ENCODE measurements at regions not wholly inside any gene's neighbourhood (a gene's known extent, or its start where the extent isn't known, plus 50 kb on each side); places are given as distances from the start of the nearest gene placed in this dataset.

- DNase-seq = no peak
- H3K9me3 ChIP-seq = no peaks in the 10 kb centered on the region
- TF ChIP-seq CTCF (IDR thresholded peaks at IDR 0.05) = no peak
- TF ChIP-seq POLR2A (IDR thresholded peaks at IDR 0.05) = no peak
- H3K36me3 ChIP-seq = no peaks in the 10 kb centered on the region
- H3K27ac ChIP-seq = no peak overlapping the region
- no peak overlapping the region for H3K4me3 ChIP-seq
- no peaks in the 10 kb centered on the region for H3K4me1 ChIP-seq
- H3K27me3 ChIP-seq = no peaks in the 10 kb centered on the region
These were observed 421.6 kb upstream of the CBLB start for GRCh38 chr3:106290304-106290997.

GRCh38 chr3:106293161-106293560 lies 424.3 kb upstream of the CBLB start:
- no peaks in the 10 kb centered on the region for H3K36me3 ChIP-seq
- no peak for DNase-seq
- no peak overlapping the region for H3K27ac ChIP-seq
- H3K4me3 ChIP-seq = no peak overlapping the region
- H3K4me1 ChIP-seq = no peaks in the 10 kb centered on the region
- H3K9me3 ChIP-seq = no peaks in the 10 kb centered on the region
- no peak for TF ChIP-seq POLR2A (IDR thresholded peaks at IDR 0.05)
- H3K27me3 ChIP-seq = no peaks in the 10 kb centered on the region

- no peak overlapping the region for H3K4me3 ChIP-seq
- H3K27me3 ChIP-seq = no peaks in the 10 kb centered on the region
- no peak for DNase-seq
- no peak for TF ChIP-seq CTCF (IDR thresholded peaks at IDR 0.05)
- no peaks in the 10 kb centered on the region for H3K4me1 ChIP-seq
- H3K36me3 ChIP-seq = no peaks in the 10 kb centered on the region
- no peak overlapping the region for H3K27ac ChIP-seq
- no peaks in the 10 kb centered on the region for H3K9me3 ChIP-seq
These were observed 425.3 kb upstream of the CBLB start for GRCh38 chr3:106294121-106294520.

GRCh38 chr3:106296062-106296461 lies 427.2 kb upstream of the CBLB start:
- Histone ChIP-seq H3K9me3 (no peaks in the 10 kb centered on the region), H3K36me3 (no peaks in the 10 kb centered on the region), H3K4me3 (no peak overlapping the region), H3K4me1 (no peaks in the 10 kb centered on the region), H3K27me3 (no peaks in the 10 kb centered on the region), H3K27ac (no peak overlapping the region)
- TF ChIP-seq CTCF (IDR thresholded peaks at IDR 0.05) = no peak
- TF ChIP-seq POLR2A (IDR thresholded peaks at IDR 0.05) = no peak
- no peak for DNase-seq

- H3K27me3 ChIP-seq = no peaks in the 10 kb centered on the region
- H3K27ac ChIP-seq = no peak overlapping the region
- DNase-seq = no peak
- no peak for TF ChIP-seq POLR2A (IDR thresholded peaks at IDR 0.05)
- no peak for TF ChIP-seq CTCF (IDR thresholded peaks at IDR 0.05)
- no peaks in the 10 kb centered on the region for H3K9me3 ChIP-seq
- no peaks in the 10 kb centered on the region for H3K4me1 ChIP-seq
- no peak overlapping the region for H3K4me3 ChIP-seq
- no peaks in the 10 kb centered on the region for H3K36me3 ChIP-seq
These were observed 430.7 kb upstream of the CBLB start for GRCh38 chr3:106299300-106300098.

GRCh38 chr3:106302451-106303221 lies 433.8 kb upstream of the CBLB start:
- H3K4me1 ChIP-seq = no peaks in the 10 kb centered on the region
- no peak overlapping the region for H3K27ac ChIP-seq
- DNase-seq = no peak
- TF ChIP-seq CTCF (IDR thresholded peaks at IDR 0.05) (no peak), POLR2A (IDR thresholded peaks at IDR 0.05) (no peak)
- H3K9me3 ChIP-seq = no peaks in the 10 kb centered on the region
- no peaks in the 10 kb centered on the region for H3K36me3 ChIP-seq
- no peak overlapping the region for H3K4me3 ChIP-seq
- no peaks in the 10 kb centered on the region for H3K27me3 ChIP-seq

All from Peyer's patch (tissue), 4 donors.